ENCODE measurements at regions not wholly inside any gene's neighbourhood (a gene's known extent, or its start where the extent isn't known, plus 50 kb on each side); places are given as distances from the start of the nearest gene placed in this dataset.

DNA sequence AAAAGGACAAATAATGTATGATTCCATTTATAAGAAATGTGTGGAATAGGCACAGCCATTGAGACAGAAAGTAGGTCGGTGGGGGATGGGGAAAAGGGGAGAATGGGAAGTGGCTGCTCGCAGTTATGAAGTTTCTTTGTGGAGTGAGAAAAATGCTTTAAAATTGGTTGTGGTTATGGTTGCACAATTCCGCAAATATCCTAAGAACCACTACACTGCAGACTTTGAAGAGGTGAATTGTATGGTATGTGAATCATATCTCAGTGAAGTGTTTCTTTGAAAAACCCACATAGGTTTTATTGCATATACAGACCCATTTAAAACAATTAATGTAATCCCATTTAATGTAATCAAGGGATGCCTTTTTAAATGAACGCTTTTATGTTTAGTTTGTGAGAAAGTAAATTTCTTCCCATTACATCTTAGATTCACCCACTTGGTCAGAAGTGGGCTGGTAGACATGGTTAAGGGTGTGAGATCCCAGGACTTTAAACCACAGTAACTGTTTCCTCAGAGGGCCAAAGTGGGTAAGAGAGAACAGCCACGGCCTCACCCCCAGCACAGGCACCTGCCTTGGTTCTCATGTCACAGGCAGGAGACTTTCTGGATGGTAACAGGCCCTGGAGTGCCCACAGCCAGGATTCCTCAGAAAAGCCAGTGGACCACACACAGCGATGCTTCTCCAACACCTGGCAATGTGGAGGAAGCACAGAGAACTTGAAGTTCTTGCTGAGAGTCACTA lies 119.3 kb upstream of the GJB6 start:
- DNase-seq (ENCODE audit: low read depth), result peak; percentile 59

DNA sequence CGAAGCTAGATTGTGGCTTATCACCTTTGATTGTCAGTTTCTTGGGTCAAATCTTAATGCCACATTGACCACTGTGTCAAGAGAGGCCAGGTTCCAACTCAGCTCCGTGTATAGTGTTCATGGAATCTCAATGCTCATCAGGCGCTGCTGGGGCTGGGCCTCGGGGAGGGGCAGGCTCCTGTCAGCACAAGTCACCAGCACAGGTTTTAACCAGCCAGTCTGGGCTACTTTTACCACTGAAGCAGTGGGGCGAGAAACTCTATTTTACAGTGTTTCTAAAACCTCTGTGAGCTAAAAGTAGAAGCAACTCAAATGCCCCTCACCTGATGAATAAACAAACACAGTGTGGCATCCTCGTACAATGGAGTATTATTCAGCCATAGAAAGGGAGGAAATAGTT lies 118.7 kb upstream of the GJB6 start:
- no peak for DNase-seq (ENCODE audit: low read depth)

GRCh38 chr13:20350382-20350763 lies 118.3 kb upstream of the GJB6 start:
- DNase-seq (ENCODE audit: low read depth), result no peak

- no peak for DNase-seq (ENCODE audit: low read depth)
These were observed 117.7 kb upstream of the GJB6 start for GRCh38 chr13:20349564-20350381.

- no peak for DNase-seq (ENCODE audit: low read depth)
These were observed 116.7 kb upstream of the GJB6 start for GRCh38 chr13:20348645-20349408.

DNA sequence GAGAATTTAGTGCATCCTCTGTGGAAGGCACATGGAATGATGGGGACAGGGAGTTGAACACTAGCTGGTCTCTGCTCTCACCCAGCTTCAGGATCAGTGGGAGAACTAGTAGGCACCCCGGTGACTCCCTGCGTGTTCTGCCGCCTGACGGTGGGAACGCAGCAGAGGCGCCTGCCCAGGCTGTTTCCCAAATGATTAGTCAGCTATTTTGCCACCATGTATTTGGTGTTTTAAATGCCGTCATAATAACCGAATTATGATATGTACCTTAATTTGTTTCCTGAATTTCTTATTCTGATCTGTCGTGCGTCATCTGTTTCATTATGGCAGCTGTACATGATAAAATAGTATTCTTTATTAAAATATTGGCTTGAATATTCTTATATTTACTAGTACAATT lies 115.9 kb upstream of the GJB6 start:
- no peak for DNase-seq (ENCODE audit: low read depth)

DNA sequence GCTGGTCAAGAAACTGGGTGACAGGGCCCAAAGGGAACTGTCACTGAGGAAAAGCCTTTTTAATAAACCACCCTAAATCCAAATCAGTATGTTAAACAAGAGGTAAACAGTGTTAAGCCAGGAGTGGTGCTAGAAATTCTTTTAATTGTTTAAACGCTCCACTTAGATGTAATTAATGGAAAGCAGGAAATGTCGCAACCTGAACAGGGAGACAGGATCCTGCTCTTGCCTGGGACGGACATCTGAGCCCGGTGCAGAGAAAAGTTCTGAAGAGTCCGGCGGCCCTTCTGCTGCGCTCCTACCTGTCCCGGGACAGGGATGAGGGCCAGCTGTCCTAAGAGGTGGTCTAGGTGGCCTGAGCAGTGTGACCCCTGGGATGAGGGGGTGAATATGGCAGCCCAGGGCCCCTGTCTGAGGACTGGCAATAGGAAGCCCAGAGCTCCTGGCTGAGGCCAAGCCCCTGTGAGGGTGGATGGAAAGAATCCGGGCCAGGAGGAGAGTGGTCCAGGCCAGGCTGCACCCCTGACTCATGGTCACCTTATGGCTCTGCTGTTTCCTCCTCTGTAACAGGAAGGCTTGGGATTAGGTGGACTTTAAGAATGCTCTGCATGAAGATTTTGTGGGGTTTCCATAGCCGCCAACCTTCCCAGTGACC lies 112.8 kb upstream of the GJB6 start:
- no peak for DNase-seq (ENCODE audit: low read depth)

DNA sequence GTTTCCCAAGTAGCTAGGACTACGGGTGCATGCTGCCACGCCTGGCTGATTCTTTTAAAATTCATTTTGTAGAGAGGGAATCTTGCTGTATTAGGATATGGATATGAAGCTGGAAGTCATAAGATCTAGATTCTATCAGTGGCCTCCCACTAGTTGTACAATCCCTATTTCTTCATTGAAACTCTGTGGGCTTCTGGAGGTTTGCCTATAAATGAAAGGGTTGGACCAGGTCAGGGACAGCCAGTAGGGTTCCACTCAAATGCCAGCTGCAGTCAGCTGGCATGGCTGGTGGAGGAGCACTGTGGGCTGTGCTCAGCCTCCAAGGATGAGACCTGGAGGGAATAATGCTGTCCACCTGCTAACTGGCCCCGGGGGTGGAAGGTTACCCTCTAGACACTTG lies 110.2 kb upstream of the GJB6 start:
- DNase-seq (ENCODE audit: low read depth), result no peak

- peak; percentile 35 for DNase-seq (ENCODE audit: low read depth)
These were observed 108.6 kb upstream of the GJB6 start for GRCh38 chr13:20340759-20341171.

DNA sequence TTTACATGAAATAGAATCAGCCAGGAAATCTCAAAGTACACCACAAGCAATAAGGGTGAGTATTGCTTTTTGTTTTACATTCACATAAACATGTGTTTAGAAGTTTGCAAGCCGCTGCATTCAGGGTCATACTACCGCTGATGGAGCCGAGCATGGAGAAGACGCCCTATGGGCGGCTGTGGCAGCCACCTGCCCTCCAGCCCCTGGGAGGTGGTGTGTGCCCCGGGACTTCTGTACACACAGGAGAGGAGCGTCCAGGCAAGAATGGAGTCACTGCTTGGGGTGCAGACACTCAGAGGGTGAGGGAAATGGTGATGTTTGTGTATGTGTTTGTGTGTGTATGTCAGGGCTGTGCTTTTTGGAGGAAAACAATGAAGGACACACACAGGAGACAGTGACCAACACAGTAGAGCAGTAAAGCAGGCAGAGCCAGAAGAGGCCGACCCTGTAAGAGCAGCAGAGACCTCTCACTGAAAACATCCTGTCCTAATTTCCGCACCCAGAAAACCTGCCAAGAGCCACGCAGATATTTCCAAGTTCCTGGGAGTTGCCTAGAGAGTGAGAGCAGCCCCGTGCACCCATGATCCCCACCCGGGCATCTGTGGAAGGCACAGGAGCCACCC lies 108.1 kb upstream of the GJB6 start:
- DNase-seq (ENCODE audit: low read depth), result no peak

DNA sequence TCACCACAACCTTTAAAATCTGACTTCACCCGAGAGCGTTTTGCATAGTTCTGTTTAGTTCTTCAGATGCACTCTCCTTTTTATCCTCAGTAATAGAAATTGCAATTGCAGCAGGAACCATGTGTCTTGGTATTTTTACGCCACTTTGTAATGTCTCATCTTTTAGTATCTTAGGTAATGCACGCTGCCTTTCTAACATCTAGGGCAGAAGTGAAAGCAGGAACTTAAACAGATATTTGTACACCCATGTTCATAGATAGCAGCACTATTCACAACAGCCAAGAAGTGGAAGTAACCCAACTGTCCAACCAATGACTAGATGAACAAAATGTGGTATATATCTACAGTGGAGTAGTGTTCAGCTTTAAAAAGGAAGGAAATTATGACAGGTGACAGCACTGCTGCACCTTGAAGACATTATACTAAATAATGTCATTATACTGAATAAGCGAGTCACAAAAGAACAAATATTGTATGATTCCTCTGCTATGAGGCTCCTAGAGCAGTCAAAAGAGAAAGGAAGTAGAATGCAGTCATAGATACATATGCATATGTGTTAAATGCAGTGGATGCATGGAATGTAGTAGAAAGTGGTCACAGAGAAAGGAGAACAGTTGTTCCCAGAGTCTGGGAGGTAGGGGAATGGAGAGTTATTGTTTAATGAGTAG lies 105.9 kb upstream of the GJB6 start:
- no peak for DNase-seq (ENCODE audit: low read depth)

- DNase-seq (ENCODE audit: low read depth), result no peak
These were observed 104.6 kb upstream of the GJB6 start for GRCh38 chr13:20336761-20337160.

- no peak for DNase-seq (ENCODE audit: low read depth)
These were observed 102.2 kb upstream of the GJB6 start for GRCh38 chr13:20334309-20334708.

DNA sequence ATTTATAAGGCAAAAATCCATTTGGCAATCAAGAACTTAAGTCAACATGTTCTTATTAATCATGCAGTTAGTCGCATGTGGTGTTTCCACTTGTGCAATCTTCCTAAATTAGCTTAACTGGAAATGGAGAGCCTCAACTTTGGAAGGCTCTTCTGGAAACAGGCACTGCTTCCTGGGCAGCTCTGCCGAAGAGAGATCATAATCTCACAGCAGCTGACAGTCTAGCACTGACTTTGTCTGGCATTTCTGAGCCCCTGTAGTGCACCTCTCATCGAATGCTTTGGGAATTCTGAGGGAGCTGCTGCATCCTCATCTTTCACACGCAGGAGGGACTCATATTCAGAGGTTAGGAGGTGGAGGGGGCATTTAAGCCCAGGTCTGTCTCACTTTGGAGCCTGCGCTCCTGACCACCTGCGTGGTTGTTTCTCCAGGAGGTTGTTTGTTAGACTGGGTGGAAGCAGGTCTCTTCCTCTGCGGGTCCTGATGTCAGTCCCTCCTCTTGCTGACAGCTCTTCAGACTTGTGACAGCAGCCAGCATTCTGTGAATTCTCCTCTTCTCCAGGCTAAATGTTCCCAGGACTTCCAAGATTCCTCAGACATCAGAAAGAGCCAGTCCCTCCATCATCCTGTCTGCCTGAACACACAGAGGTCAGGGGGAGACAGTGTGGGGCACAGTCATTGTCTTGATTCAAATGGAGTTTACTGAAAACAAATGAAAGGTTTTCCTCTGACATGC lies 100.4 kb upstream of the GJB6 start:
- DNase-seq (ENCODE audit: low read depth), result no peak

DNA sequence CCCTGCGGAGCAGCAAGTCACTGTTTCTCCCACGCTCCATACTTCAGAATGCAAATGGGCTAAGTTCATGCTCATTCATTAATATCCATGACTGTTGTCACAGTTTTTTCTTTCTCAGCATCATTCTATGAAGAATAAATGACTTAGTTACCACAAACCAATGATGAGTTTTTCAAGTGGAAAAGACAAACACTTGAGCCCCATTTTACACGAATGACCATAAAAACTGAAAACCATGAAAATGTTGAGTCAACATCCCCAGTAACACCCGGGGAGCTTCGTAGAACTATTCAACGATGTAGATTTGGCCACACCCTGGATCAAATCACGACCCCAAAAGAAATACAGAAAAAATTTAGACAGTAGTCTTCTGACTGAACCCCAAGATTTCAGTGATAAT lies 99.8 kb upstream of the GJB6 start:
- no peak for DNase-seq (ENCODE audit: low read depth)

- DNase-seq (ENCODE audit: low read depth), result no peak
These were observed 99.3 kb upstream of the GJB6 start for GRCh38 chr13:20331419-20331818.

- no peak for DNase-seq (ENCODE audit: low read depth)
These were observed 94.7 kb upstream of the GJB6 start for GRCh38 chr13:20326809-20327208.

DNA sequence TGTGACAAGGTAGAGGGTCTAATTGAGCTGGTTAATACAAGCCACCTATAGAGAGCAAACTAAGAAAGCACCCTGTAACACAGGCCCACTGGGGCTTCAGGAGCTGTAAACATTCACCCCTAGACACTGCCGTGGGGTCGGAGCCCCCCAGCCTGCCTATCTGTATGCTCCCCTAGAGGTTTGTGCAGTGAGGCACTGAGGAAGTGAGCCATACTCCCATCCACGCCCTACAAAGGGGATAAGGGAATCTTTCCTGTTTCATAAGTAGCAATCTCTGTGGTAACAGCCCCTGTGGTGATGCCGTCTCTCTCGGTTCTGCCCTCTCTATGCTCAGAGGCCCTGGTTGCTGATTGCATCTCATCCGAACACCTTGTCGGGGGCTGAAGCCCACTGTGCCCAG lies 94.2 kb upstream of the GJB6 start:
- DNase-seq (ENCODE audit: low read depth), result no peak

GRCh38 chr13:20320885-20321284 lies 88.8 kb upstream of the GJB6 start:
- no peak for DNase-seq (ENCODE audit: low read depth)

- no peak for DNase-seq (ENCODE audit: low read depth)
These were observed 81.8 kb upstream of the GJB6 start for GRCh38 chr13:20313896-20314295.

All from Daoy (cell line).